T-helper 17 cell (primary cell): ENCODE measurements at regions not wholly inside any gene's neighbourhood (a gene's known extent, or its start where the extent isn't known, plus 50 kb on each side); places are given as distances from the start of the nearest gene placed in this dataset.

Experiments
- ATAC-seq: fragments of 150-1000 bp; cut with Tn5 transposase; 2 replicates; pipeline ENCODE4 v1.10.0; 2021; ENCODE audit warnings: mild to moderate bottlenecking, moderate library complexity
- DNase-seq, 3 donors: peaks; one replicate each; pipeline versions ENCODE4 v3.0.0 to v3.0.0-alpha.2; 2020 to 2021
- H3K9me3 ChIP-seq: one replicate; pipeline ENCODE4 v1.7.0; 2013; ENCODE audit warnings: low read length, mild to moderate bottlenecking; ENCODE audit not compliant: control insufficient read depth, poor library complexity, severe bottlenecking
- H3K27ac Mint-ChIP-seq: one replicate; pipeline ENCODE4 v1.8.0; 2022; ENCODE audit warnings: mild to moderate bottlenecking, moderate library complexity, mixed read lengths
- H3K27me3 Mint-ChIP-seq: one replicate; pipeline ENCODE4 v1.8.0; 2022; ENCODE audit warnings: mixed read lengths
- H3K36me3 Mint-ChIP-seq: one replicate; pipeline ENCODE4 v1.8.0; 2022; ENCODE audit warnings: low read depth, mixed read lengths
- H3K4me1 Mint-ChIP-seq: one replicate; pipeline ENCODE4 v1.8.0; 2022; ENCODE audit warnings: mild to moderate bottlenecking, mixed read lengths
- H3K4me3 Mint-ChIP-seq: one replicate; pipeline ENCODE4 v1.8.0; 2022; ENCODE audit warnings: mild to moderate bottlenecking, moderate library complexity, mixed read lengths

DNA sequence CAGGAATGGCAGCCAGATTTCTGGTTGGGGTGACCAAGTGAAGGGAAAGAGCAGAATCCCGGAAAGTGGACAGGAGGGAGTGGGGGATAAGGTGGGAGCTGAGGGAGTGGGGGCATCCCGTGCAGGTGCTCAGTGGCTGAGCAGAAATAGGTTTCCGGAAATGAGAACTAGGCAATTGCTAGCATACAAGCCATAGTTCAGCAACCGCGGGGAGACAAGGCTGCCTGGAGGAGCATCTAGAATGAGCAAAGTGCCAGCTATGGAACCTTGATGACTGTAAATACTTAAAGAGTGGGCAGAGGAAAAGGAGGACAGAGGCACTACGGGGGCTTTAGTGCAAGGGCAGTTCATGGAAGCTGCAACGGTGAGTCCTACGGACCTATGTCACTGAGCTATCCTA lies 220.2 kb downstream of the BCL11A start:
- Mint-ChIP-seq H3K4me3 (no peak overlapping the region), H3K27ac (no peak overlapping the region), H3K36me3 (no peaks in the 10 kb centered on the region), H3K27me3 (no peaks in the 10 kb centered on the region), H3K4me1 (no peaks in the 10 kb centered on the region)
- no peaks in the 10 kb centered on the region for H3K9me3 ChIP-seq
- no peak for ATAC-seq
- DNase-seq = no peak

DNA sequence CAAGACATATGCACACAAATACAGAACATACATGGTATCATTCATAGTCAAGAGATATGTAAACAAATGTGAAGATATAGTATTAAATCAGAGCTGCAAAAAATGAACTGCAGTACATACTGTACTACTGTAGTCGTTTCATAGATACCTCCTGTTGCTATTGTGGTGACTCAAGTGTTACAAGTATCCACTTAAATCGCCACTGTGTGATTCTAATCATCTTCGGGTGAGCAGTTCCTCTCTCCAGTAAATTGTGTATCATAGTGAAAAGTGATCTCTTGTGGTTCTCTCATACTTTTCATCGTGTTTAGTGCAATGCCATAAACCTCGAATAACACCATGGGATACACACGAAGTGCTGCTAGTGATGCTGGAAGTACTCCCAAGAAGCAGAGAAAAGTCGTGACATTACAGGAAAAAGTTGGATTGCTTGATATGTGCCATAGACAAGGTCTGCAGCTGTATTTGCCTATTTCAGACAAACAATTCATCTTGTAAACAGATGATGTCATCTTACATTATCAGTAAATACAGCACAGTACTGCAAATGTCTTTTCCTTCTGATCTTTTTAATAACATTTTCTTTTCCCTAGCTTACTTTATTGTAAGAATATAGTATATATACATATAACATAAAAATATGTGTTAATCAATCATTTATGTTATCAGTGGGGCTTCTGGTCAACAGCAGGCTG lies 222.2 kb downstream of the BCL11A start:
- DNase-seq (no peak), ATAC-seq (no peak)
- Mint-ChIP-seq H3K27ac (no peak overlapping the region), H3K27me3 (no peaks in the 10 kb centered on the region), H3K4me1 (no peaks in the 10 kb centered on the region), H3K4me3 (no peak overlapping the region), H3K36me3 (no peaks in the 10 kb centered on the region)
- no peaks in the 10 kb centered on the region for H3K9me3 ChIP-seq

DNA sequence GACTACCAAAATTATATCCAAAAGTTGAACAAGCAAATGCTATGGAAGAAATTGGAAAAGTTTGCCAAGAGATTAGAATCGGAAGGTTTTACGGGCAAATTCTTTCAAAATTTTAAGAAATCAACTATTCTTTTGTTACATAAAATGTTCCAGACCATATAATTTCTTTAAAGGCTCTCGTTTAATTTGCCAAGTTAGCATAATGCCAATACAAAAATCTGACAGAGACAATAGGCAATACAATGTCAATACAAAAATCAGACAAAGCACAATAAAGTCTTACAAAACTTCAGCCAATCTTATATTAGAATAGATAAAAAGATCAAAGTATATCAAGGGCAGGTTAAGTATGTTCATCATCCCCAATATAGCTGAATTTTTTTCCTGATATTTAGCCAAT lies 224.2 kb downstream of the BCL11A start:
- ATAC-seq = no peak
- H3K9me3 ChIP-seq = no peaks in the 10 kb centered on the region
- Mint-ChIP-seq H3K36me3 (no peaks in the 10 kb centered on the region), H3K27me3 (no peaks in the 10 kb centered on the region), H3K4me1 (no peaks in the 10 kb centered on the region), H3K27ac (no peak overlapping the region), H3K4me3 (no peak overlapping the region)
- DNase-seq = no peak

GRCh38 chr2:60324536-60324935 lies 228.9 kb downstream of the BCL11A start:
- no peak overlapping the region for H3K27ac Mint-ChIP-seq
- H3K4me3 Mint-ChIP-seq = no peak overlapping the region
- DNase-seq (no peak), ATAC-seq (no peak)
- H3K9me3 ChIP-seq = no peaks in the 10 kb centered on the region
- H3K36me3 Mint-ChIP-seq = no peaks in the 10 kb centered on the region
- no peaks in the 10 kb centered on the region for H3K27me3 Mint-ChIP-seq
- no peaks in the 10 kb centered on the region for H3K4me1 Mint-ChIP-seq

DNA sequence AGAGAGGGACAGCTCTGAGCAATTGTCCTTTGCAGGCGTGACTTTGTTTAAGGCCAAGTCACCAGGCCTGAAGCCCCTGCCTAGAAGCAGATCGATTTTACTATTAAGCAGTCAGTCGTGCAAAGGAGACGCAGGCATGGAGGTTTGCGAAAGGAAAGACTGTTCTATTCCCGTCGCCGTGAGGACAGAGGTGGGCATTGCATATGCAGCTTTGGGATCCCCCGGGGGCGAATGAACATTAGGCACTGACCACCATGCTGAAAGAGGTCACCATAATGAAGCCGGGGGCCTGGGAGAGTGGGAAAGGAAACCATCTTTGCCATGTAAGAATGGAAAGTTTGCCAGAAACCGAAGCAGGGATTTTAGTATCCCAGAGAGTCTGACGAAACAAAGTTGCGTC lies 231.6 kb downstream of the BCL11A start:
- Mint-ChIP-seq H3K27ac (no peak overlapping the region), H3K27me3 (peaks cover 11% of the 10 kb centered on the region), H3K4me3 (no peak overlapping the region), H3K4me1 (no peaks in the 10 kb centered on the region), H3K36me3 (no peaks in the 10 kb centered on the region)
- DNase-seq (no peak), ATAC-seq (no peak)
- H3K9me3 ChIP-seq = no peaks in the 10 kb centered on the region

GRCh38 chr2:60320724-60321123 lies 232.7 kb downstream of the BCL11A start:
- H3K4me1 Mint-ChIP-seq = no peaks in the 10 kb centered on the region

DNA sequence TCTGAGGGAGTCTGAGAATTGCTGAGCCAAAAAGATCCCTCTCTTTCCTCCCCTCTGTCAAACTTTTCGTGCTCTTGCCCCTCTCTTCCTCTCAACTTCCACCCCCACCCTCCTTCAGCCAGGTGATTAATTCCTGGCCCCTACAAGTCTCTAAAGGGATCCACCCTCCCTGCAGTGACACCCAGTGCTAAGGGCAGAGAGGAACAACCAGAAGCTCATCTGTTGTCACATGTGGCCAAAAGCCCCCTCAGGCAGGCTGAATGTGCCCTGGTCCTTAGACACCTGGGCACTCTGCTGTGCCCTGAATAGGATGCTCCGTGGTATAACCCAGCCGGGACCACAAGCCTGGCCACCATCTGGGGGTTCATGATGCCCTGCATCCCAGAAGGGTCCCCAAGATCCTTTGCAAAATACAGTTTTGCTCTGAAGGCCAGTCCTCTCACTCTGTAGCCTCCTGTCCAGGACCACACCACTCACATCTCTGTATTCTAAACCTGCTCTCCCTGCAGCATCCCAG lies 234.4 kb downstream of the BCL11A start:
- Mint-ChIP-seq H3K4me1 (no peaks in the 10 kb centered on the region), H3K36me3 (no peaks in the 10 kb centered on the region), H3K4me3 (no peak overlapping the region), H3K27ac (no peak overlapping the region), H3K27me3 (peaks cover 21% of the 10 kb centered on the region)
- DNase-seq = no peak
- no peaks in the 10 kb centered on the region for H3K9me3 ChIP-seq
- no peak for ATAC-seq

More at GRCh38 chr2:60320724-60321123, 232.7 kb downstream of the BCL11A start:
- Mint-ChIP-seq H3K4me3 (no peak overlapping the region), H3K27ac (no peak overlapping the region), H3K36me3 (no peaks in the 10 kb centered on the region), H3K27me3 (peaks cover 15% of the 10 kb centered on the region)
- no peaks in the 10 kb centered on the region for H3K9me3 ChIP-seq
- DNase-seq (no peak), ATAC-seq (no peak)

DNA sequence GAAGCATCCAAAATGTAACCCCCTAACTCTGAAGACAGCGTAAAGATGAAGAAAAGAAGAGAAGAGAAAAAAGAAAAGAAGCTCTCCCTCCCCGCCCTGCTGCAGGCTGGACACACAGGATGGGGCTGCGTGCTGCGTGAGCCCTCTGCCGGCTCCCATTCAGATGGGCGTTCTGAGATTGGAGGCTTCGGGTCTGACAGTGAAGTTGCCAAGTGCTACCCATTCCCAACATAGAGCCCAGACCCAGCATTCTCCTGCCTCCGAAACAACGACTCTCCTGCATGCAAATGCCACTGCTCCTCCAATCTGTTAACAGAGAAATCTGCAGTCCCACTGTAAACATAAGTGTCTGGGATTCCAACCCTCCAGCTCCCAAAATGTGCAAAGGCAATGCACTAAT lies 234.9 kb downstream of the BCL11A start:
- Mint-ChIP-seq H3K4me1 (no peaks in the 10 kb centered on the region), H3K27me3 (peaks cover 21% of the 10 kb centered on the region), H3K36me3 (no peaks in the 10 kb centered on the region), H3K4me3 (no peak overlapping the region), H3K27ac (no peak overlapping the region)
- H3K9me3 ChIP-seq = no peaks in the 10 kb centered on the region
- no peak for ATAC-seq
- no peak for DNase-seq

- ATAC-seq (peak; percentile 36), DNase-seq (no peak)
- Mint-ChIP-seq H3K4me1 (no peaks in the 10 kb centered on the region), H3K4me3 (no peak overlapping the region), H3K27ac (no peak overlapping the region), H3K36me3 (no peaks in the 10 kb centered on the region), H3K27me3 (peaks cover 21% of the 10 kb centered on the region)
- no peaks in the 10 kb centered on the region for H3K9me3 ChIP-seq
These were observed 235.6 kb downstream of the BCL11A start for GRCh38 chr2:60317844-60318243.

DNA sequence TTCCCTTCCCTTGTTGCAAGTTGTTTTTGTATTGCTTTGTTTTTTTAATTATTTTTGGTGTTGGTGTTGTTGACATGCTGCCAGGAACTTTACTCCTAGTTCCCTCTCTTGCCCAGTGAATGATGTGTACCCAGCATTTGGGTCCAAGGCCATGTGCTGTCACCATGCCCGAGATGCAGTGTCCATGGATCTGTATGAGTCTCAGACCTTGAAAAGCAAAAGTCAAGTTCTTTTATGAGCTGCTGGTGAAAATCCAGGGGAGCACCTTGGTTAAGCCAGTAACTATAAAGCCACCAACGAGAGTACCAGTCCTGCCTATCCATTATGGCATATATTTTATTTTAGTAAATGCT lies 236.4 kb downstream of the BCL11A start:
- H3K36me3 Mint-ChIP-seq = no peaks in the 10 kb centered on the region
- H3K4me1 Mint-ChIP-seq = no peaks in the 10 kb centered on the region
- no peaks in the 10 kb centered on the region for H3K9me3 ChIP-seq
- no peak for ATAC-seq
- DNase-seq = no peak
- no peak overlapping the region for H3K4me3 Mint-ChIP-seq
- H3K27me3 Mint-ChIP-seq = peaks cover 21% of the 10 kb centered on the region
- no peak overlapping the region for H3K27ac Mint-ChIP-seq

DNA sequence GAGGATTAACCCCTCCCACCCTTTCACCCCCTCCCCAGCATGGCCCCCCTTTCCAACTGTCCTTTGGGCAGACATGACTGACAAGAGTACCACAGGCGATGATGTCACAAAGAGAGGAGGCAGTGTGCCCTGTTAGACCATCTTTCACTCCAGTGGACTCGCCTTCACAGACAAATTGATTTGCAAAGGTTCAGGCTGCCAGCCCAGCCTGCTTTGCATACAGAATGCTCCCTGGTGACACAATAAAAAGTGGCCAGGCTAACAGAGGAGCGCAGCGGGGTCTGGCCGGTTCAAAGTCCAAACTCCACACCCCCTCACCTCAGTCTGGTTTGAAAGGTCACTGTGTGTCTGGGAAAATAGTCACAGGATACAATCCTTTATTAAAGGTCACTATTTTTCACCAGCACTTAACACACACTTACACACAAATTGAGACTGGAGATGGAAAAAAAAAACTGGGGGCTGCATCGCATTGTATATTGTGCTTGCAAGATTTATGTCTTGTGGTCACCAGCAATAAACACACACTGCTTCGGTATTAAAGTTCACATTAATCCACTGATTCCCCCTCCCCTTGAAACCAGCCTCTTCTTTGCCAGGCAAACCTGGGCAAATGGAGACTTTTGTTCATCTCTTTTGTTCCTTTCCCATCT lies 236.9 kb downstream of the BCL11A start:
- Mint-ChIP-seq H3K4me1 (no peaks in the 10 kb centered on the region), H3K36me3 (no peaks in the 10 kb centered on the region), H3K27ac (no peak overlapping the region), H3K4me3 (no peak overlapping the region), H3K27me3 (peaks cover 21% of the 10 kb centered on the region)
- DNase-seq = no peak
- no peaks in the 10 kb centered on the region for H3K9me3 ChIP-seq
- ATAC-seq = no peak

DNA sequence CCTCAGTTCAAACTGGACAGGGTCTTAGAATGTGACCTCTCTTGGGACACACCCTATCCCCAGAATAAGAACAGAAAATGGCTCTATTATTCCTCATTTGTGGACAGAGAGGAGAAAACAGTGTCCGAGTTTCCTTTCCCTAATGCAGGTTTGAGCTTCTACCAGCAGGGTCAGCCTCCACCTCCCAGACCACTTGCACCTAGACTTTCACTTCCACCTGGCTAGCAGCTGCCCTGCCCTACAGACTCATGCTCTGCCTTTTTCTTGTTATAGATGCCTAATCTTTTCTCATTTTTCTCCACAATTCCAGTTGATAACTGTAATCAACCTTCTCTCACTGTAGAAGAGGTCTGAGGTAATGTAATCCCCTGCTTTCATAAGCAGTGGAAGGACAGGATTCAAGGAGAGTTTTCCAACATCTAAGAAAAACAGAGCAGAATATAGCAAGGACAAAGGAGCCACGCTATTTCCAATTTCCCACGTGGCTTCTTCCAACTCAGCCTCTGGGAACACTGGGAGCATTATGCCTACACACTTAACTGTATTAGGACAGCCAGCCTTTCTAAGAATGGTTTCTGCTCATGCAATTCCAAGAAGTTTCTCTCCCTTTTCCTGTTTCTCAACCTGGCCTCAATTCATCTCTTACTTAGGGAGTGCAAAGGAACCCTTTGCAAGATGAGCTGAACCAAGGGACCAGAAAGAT lies 239.8 kb downstream of the BCL11A start:
- no peaks in the 10 kb centered on the region for H3K36me3 Mint-ChIP-seq
- no peak overlapping the region for H3K27ac Mint-ChIP-seq
- DNase-seq = no peak
- no peak for ATAC-seq
- H3K9me3 ChIP-seq = no peaks in the 10 kb centered on the region
- H3K4me3 Mint-ChIP-seq = no peak overlapping the region
- no peaks in the 10 kb centered on the region for H3K4me1 Mint-ChIP-seq
- H3K27me3 Mint-ChIP-seq = peaks cover 22% of the 10 kb centered on the region

GRCh38 chr2:60312618-60313017 lies 240.8 kb downstream of the BCL11A start:
- DNase-seq (no peak), ATAC-seq (no peak)
- Mint-ChIP-seq H3K27ac (no peak overlapping the region), H3K27me3 (peaks cover 20% of the 10 kb centered on the region), H3K4me1 (no peaks in the 10 kb centered on the region), H3K4me3 (no peak overlapping the region), H3K36me3 (no peaks in the 10 kb centered on the region)
- no peaks in the 10 kb centered on the region for H3K9me3 ChIP-seq
